ENCODE measurements at regions not wholly inside any gene's neighbourhood (a gene's known extent, or its start where the extent isn't known, plus 50 kb on each side); places are given as distances from the start of the nearest gene placed in this dataset.

- no peaks in the 10 kb centered on the region for H3K36me3 ChIP-seq (ENCODE audit: insufficient read depth)
- no peaks in the 10 kb centered on the region for H3K79me2 ChIP-seq (replicated peaks; ENCODE audit: insufficient read depth)
- H3K4me3 ChIP-seq, result no peak overlapping the region
- ATAC-seq, result no peak
- Mint-ChIP-seq H3K36me3 (ENCODE audit: low read depth) (no peaks in the 10 kb centered on the region), H3K9me3 (no peaks in the 10 kb centered on the region), H3K4me3 (no peak overlapping the region), H3K4me1 (peaks cover 23% of the 10 kb centered on the region), H3K27me3 (ENCODE audit: insufficient read depth, low read depth, poor library complexity) (no peaks in the 10 kb centered on the region), H3K27ac (peak overlapping the region; percentile 36)
- TF ChIP-seq ZNF331 (CRISPR knock-in tag; IDR thresholded peaks at IDR 0.05; ENCODE audit: low read depth) (no peak), CTCF (conservative IDR thresholded peaks at IDR 0.05; ENCODE audit: low read depth in 2 of 2) (no peak), EZH2 (IDR thresholded peaks at IDR 0.05; ENCODE audit: low read depth, unreplicated experiment) (no peak), EZH2phosphoT487 (IDR thresholded peaks at IDR 0.05; ENCODE audit: unreplicated experiment) (no peak), REST (IDR thresholded peaks at IDR 0.05; ENCODE audit: unreplicated experiment) (no peak), NANOG (IDR thresholded peaks at IDR 0.05; ENCODE audit: borderline replicate concordance) (no peak), STAT1 (IDR thresholded peaks at IDR 0.05; ENCODE audit: unreplicated experiment) (no peak), JUNB (IDR thresholded peaks at IDR 0.05; ENCODE audit: unreplicated experiment) (no peak), CREB1 (CRISPR knock-in tag; IDR thresholded peaks at IDR 0.05; ENCODE audit: low read depth) (no peak), ETS1 (IDR thresholded peaks at IDR 0.05) (no peak), ZNF114 (CRISPR knock-in tag; IDR thresholded peaks at IDR 0.05) (no peak), POLR2AphosphoS5 (IDR thresholded peaks at IDR 0.05; ENCODE audit: low read depth) (no peak), ZNF462 (CRISPR knock-in tag; IDR thresholded peaks at IDR 0.05) (no peak)
- no peaks in the 10 kb centered on the region for H3F3A ChIP-seq (replicated peaks; ENCODE audit: low read depth)
- H3K27me3 ChIP-seq (ENCODE audit: insufficient read depth), result no peaks in the 10 kb centered on the region
- no peak overlapping the region for H3K4me2 ChIP-seq
- no peak overlapping the region for H2AFZ ChIP-seq
- no peak for DNase-seq (ENCODE audit: low spot score)
- no peak overlapping the region for H3K27ac ChIP-seq (ENCODE audit: low read depth)
- H3K9me2 ChIP-seq (ENCODE audit: insufficient read depth), result 0 out of 2 replicates have a peak, but pooled peaks cover 4% of the 10 kb centered on the region
- H4K20me1 ChIP-seq (replicated peaks; ENCODE audit: insufficient read depth), result no peaks in the 10 kb centered on the region
- H3K4me1 ChIP-seq (ENCODE audit: insufficient read depth), result peaks cover 18% of the 10 kb centered on the region
Observed at GRCh38 chr13:78382491-78382890, 220.9 kb downstream of the POU4F1 start.

All from GM23338 (cell line).